ENCODE measurements at regions not wholly inside any gene's neighbourhood (a gene's known extent, or its start where the extent isn't known, plus 50 kb on each side); places are given as distances from the start of the nearest gene placed in this dataset.
"Not testable (repeated sequence)": the region's sequence is repeated elsewhere in the genome, so short reads cannot be mapped to it uniquely, and the experiment has no call there.

- TF ChIP-seq, protein P1, sequence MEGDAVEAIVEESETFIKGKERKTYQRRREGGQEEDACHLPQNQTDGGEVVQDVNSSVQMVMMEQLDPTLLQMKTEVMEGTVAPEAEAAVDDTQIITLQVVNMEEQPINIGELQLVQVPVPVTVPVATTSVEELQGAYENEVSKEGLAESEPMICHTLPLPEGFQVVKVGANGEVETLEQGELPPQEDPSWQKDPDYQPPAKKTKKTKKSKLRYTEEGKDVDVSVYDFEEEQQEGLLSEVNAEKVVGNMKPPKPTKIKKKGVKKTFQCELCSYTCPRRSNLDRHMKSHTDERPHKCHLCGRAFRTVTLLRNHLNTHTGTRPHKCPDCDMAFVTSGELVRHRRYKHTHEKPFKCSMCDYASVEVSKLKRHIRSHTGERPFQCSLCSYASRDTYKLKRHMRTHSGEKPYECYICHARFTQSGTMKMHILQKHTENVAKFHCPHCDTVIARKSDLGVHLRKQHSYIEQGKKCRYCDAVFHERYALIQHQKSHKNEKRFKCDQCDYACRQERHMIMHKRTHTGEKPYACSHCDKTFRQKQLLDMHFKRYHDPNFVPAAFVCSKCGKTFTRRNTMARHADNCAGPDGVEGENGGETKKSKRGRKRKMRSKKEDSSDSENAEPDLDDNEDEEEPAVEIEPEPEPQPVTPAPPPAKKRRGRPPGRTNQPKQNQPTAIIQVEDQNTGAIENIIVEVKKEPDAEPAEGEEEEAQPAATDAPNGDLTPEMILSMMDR (IDR thresholded peaks at IDR 0.05): not testable (repeated sequence)
- TF ChIP-seq ZFX (IDR thresholded peaks at IDR 0.05; ENCODE audit: borderline replicate concordance): not testable (repeated sequence)
These were observed 1988.2 kb downstream of the FOXD4L5 start for GRCh38 chr9:63296848-63297247.

All from 22Rv1 (cell line).